K562 (cell line): ENCODE measurements at regions not wholly inside any gene's neighbourhood (a gene's known extent, or its start where the extent isn't known, plus 50 kb on each side); places are given as distances from the start of the nearest gene placed in this dataset.

ENCODE experiments used
- ATAC-seq: fragments of 200-7000 bp; cut with Tn5 transposase; 3 replicates; pipeline ENCODE4 v1.9.1; 2020; ENCODE audit warnings: moderate library complexity
- BruUV-seq: library from RNA; stranded (reverse); fragments of 400-500 nt; replicated peaks from 2 replicates; lab custom pipeline; 2021; lab: Mats Ljungman, UMichigan
- CTCF ChIA-PET: fragments of 300-600 bp; formaldehyde crosslinking; extraction: SDS; loops from one replicate; lab custom pipeline; 2021; ENCODE audit warnings: low intra/inter-chr PET ratio; lab: Yijun Ruan, JAX
- POLR2A ChIA-PET: fragments of 300-600, 350-650 bp; sonication (Branson Sonifier 250); formaldehyde crosslinking; extraction: SDS; loops from one replicate; lab custom pipeline; 2021; ENCODE audit warnings: antibody characterized with exemption, inconsistent platforms; lab: Yijun Ruan, JAX
- DNase-seq, 4 experiments: peaks; one replicate each; pipeline versions ENCODE4 v3.0.0 to v3.0.0-alpha.2; 2011 to 2018; ENCODE audit warnings: low spot score in 3 of 4, mixed read lengths in 3 of 4; ENCODE audit errors: extremely low read depth in 1 of 4
- FAIRE-seq: peaks from 2 replicates; lab custom pipeline; 2011; peaks lifted over from hg19 to GRCh38; lab: Jason Lieb, UNC
- H2AFZ ChIP-seq: 2 replicates; pipeline ENCODE4 v1.6.0; 2011; ENCODE audit warnings: low read depth, low read length, control low read depth, inconsistent platforms
- H3K27ac ChIP-seq: fragments of 200-600 bp; 3 replicates; pipeline ENCODE4 v1.8.0; 2011; ENCODE audit warnings: low read depth, mild to moderate bottlenecking, control low read depth, inconsistent platforms, low read length, moderate library complexity, mixed read lengths; ENCODE audit errors: extremely low read depth
- H3K27me3 ChIP-seq, 2 experiments: fragments of 300-600 bp in 1 of 2; 2 replicates in 1 of 2; 3 replicates in 1 of 2; pipeline versions ENCODE4 v1.6.0 to v1.8.0; 2011; ENCODE audit warnings: inconsistent platforms in 2 of 2, low read length in 2 of 2, mild to moderate bottlenecking in 1 of 2, mixed read lengths in 1 of 2, moderate library complexity in 1 of 2; ENCODE audit not compliant: control insufficient read depth in 2 of 2, insufficient read depth in 2 of 2
- H3K36me3 ChIP-seq: fragments of 300-600 bp; 3 replicates; pipeline ENCODE4 v1.8.0; 2011; ENCODE audit warnings: mild to moderate bottlenecking, low read length, inconsistent platforms; ENCODE audit not compliant: control insufficient read depth, insufficient read depth
- H3K4me1 ChIP-seq, 2 experiments: fragments of 200-600 bp in 1 of 2; replicated peaks in 1 of 2; 2 replicates in 1 of 2; 3 replicates in 1 of 2; pipeline versions ENCODE4 v1.5.1 to v1.8.0; 2011; ENCODE audit warnings: inconsistent platforms in 2 of 2, low read length in 2 of 2, mild to moderate bottlenecking in 1 of 2, mixed read lengths in 1 of 2, moderate library complexity in 1 of 2; ENCODE audit not compliant: control insufficient read depth in 2 of 2, insufficient read depth in 2 of 2
- H3K4me2 ChIP-seq: 2 replicates; pipeline ENCODE4 v1.6.1; 2011; ENCODE audit warnings: low read length, control low read depth, inconsistent platforms, mixed read lengths; ENCODE audit not compliant: insufficient read depth
- H3K4me3 ChIP-seq: fragments of 200-600 bp; sonication (generic), shearing (Covaris generic); 2 replicates; pipeline ENCODE4 v1.5.1; 2016; ENCODE audit warnings: control low read depth, inconsistent platforms
- H3K79me2 ChIP-seq: fragments of 200-600 bp; 3 replicates; pipeline ENCODE4 v1.8.0; 2011; ENCODE audit warnings: low read length, inconsistent platforms; ENCODE audit not compliant: control insufficient read depth, insufficient read depth
- H3K9ac ChIP-seq, 2 experiments: 2 replicates each; pipeline versions ENCODE4 v1.6.0 to v1.6.1; 2011; ENCODE audit warnings: low read depth in 2 of 2, low read length in 2 of 2, control low read depth in 1 of 2, inconsistent platforms in 1 of 2, mild to moderate bottlenecking in 1 of 2, mixed read lengths in 1 of 2; ENCODE audit not compliant: insufficient read depth in 1 of 2
- H3K9me1 ChIP-seq: one replicate; pipeline ENCODE4 v1.6.0; 2011; ENCODE audit warnings: inconsistent platforms, mild to moderate bottlenecking, low read length, moderate library complexity; ENCODE audit not compliant: control insufficient read depth, insufficient read depth
- H3K9me3 ChIP-seq: replicated peaks from 2 replicates; pipeline ENCODE4 v1.5.1; 2011; ENCODE audit warnings: low read depth, low read length, inconsistent platforms; ENCODE audit not compliant: control insufficient read depth, insufficient read depth
- H4K20me1 ChIP-seq: replicated peaks from 2 replicates; pipeline ENCODE4 v1.6.1; 2011; ENCODE audit warnings: low read length, inconsistent platforms, mixed read lengths; ENCODE audit not compliant: control insufficient read depth, insufficient read depth
- BDP1 ChIP-seq: IDR thresholded peaks from 3 replicates; pipeline ENCODE4 v1.6.1; 2011; ENCODE audit not compliant: insufficient read length, insufficient read depth
- ETV1 ChIP-seq: fragments of 450-650 bp; conservative IDR thresholded peaks from 2 replicates; pipeline ENCODE4 v1.6.1; 2016; ENCODE audit warnings: missing genetic modification characterization, control low read depth, low read depth, missing compliant biosample characterization
- FOSL1 ChIP-seq: fragments of 200-800 bp; sonication (Bioruptor generic); conservative IDR thresholded peaks from 2 replicates; pipeline ENCODE4 v1.6.1; 2016; ENCODE audit warnings: missing genetic modification characterization, missing compliant biosample characterization
- HDAC1 ChIP-seq, 2 experiments: fragments of 450-650 bp; IDR thresholded peaks; 2 replicates each; pipeline ENCODE4 v1.6.1; 2016 to 2017; ENCODE audit warnings: inconsistent platforms in 1 of 2, mild to moderate bottlenecking in 1 of 2, moderate library complexity in 1 of 2
- NUFIP1 ChIP-seq: fragments of 450-650 bp; IDR thresholded peaks from 2 replicates; pipeline ENCODE4 v1.6.1; 2018; ENCODE audit not compliant: partially characterized antibody
- PHB ChIP-seq: fragments of 250-450 bp; sonication (Bioruptor Pico); IDR thresholded peaks from 2 replicates; pipeline ENCODE4 v1.5.0; 2021
- POLR2B ChIP-seq: fragments of 450-650 bp; IDR thresholded peaks from 2 replicates; pipeline ENCODE4 v1.6.1; 2018; ENCODE audit warnings: low read depth; ENCODE audit not compliant: partially characterized antibody
- RBM15 ChIP-seq: fragments of 200-400 bp; formaldehyde crosslinking; IDR thresholded peaks from 2 replicates; pipeline ENCODE4 v1.6.1; 2018; ENCODE audit warnings: mild to moderate bottlenecking, low read length, moderate library complexity; ENCODE audit not compliant: insufficient read depth
- RBM17 ChIP-seq: fragments of 200-400 bp; formaldehyde crosslinking; IDR thresholded peaks from 2 replicates; pipeline ENCODE4 v1.6.1; 2017; ENCODE audit warnings: low read depth, mild to moderate bottlenecking, low read length, borderline replicate concordance
- YBX1 ChIP-seq: fragments of 450-650 bp; IDR thresholded peaks from 2 replicates; pipeline ENCODE4 v1.7.1; 2016; ENCODE audit warnings: mild to moderate bottlenecking
- ZNF165 ChIP-seq: fragments of 250-450 bp; sonication (Bioruptor Pico); IDR thresholded peaks from 2 replicates; pipeline ENCODE4 v1.4.0; 2020; ENCODE audit warnings: borderline replicate concordance
- ZNF444 ChIP-seq: fragments of 250-450 bp; sonication (Bioruptor Pico); IDR thresholded peaks from 2 replicates; pipeline ENCODE4 v1.4.0; 2020; ENCODE audit warnings: mild to moderate bottlenecking, moderate library complexity
- WGBS: fragments of 100-300 bp; shearing (Covaris generic); methylation state at CpG from one replicate; pipeline ENCODE4 v1.1.6; 2016; ENCODE audit warnings: low coverage, mixed read lengths; ENCODE audit not compliant: insufficient coverage; ENCODE audit errors: missing lambda C conversion rate; 5-methylcytosine and 5-hydroxymethylcytosine counted together
- in situ Hi-C: fragments of 300-500 bp; cut with MboI; formaldehyde crosslinking; loops from 4 replicates; pipeline ENCODE4 v1.15.0; 2018; ENCODE audit warnings: inconsistent platforms, mixed read lengths
- intact Hi-C: fragments of 100-400 bp; cut with micrococcal nuclease; formaldehyde crosslinking; loops from 2 replicates; pipeline ENCODE4 v1.14.2; 2022
- TF ChIP-seq, protein P1 (sequence below): sonication (generic); formaldehyde crosslinking; IDR thresholded peaks from 2 replicates; pipeline ENCODE4 v1.4.0; 2020; ENCODE audit warnings: mild to moderate bottlenecking, missing genetic modification reagents

DNA sequence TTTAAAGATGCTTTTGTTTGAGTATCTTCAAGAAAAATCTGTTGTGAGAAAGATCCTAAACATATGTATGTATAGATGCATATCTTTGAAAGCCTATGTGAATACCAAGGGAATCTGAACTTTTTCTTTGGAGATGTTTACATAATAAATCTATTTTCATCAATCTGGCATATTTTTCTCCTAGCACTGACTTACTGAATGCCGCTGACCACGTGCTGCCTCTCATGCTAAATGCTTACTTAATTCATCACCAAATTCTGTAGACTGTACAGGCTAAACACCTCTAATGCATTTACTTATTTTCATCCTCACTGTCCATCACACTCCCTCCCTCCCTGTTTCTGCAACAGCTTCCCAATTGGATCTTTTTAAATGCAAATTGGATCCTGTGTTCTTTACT lies 566.2 kb upstream of the WWC1 start:
- no peaks in the 10 kb centered on the region for H3K36me3 ChIP-seq
- ChIA-PET CTCF (no interaction called here), POLR2A (no interaction called here)
- H3K27me3 ChIP-seq, result no peaks in the 10 kb centered on the region
- FAIRE-seq, result no peak
- H3K4me2 ChIP-seq, result no peak overlapping the region
- H3K79me2 ChIP-seq, result no peaks in the 10 kb centered on the region
- no peaks in the 10 kb centered on the region for H4K20me1 ChIP-seq
- no peaks in the 10 kb centered on the region for H3K4me1 ChIP-seq
- H3K9me1 ChIP-seq, result no peaks in the 10 kb centered on the region
- no TSS peak for BruUV-seq
- no peak overlapping the region for H3K27ac ChIP-seq
- no peaks in the 10 kb centered on the region for H3K9me3 ChIP-seq
- no peak for DNase-seq
- TF ChIP-seq PHB (no peak), ETV1 (tag) (no peak), RBM15 (no peak), RBM17 (no peak), FOSL1 (tag) (no peak), ZNF165 (no peak), BDP1 (no peak), NUFIP1 (no peak), ZNF444 (CRISPR knock-in tag) (no peak), HDAC1 (IDR thresholded peaks at IDR 0.05) (no peak), POLR2B (no peak), YBX1 (no peak)
- TF ChIP-seq, protein P1, sequence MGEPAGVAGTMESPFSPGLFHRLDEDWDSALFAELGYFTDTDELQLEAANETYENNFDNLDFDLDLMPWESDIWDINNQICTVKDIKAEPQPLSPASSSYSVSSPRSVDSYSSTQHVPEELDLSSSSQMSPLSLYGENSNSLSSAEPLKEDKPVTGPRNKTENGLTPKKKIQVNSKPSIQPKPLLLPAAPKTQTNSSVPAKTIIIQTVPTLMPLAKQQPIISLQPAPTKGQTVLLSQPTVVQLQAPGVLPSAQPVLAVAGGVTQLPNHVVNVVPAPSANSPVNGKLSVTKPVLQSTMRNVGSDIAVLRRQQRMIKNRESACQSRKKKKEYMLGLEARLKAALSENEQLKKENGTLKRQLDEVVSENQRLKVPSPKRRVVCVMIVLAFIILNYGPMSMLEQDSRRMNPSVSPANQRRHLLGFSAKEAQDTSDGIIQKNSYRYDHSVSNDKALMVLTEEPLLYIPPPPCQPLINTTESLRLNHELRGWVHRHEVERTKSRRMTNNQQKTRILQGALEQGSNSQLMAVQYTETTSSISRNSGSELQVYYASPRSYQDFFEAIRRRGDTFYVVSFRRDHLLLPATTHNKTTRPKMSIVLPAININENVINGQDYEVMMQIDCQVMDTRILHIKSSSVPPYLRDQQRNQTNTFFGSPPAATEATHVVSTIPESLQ (CRISPR knock-in tag), result no peak
- no peak overlapping the region for H2AFZ ChIP-seq
- H3K9ac ChIP-seq, result no peak overlapping the region
- 0% methylated on average over 2 of the region's 2 CpGs for WGBS
- in situ Hi-C loops, result loop anchor here (10.0 kb wide), 1 partner anchor 500 kb away; no protein-coding TSS in a partner anchor
- intact Hi-C loops, result loop anchor here (10.0 kb wide), 1 partner anchor 320 kb away; no protein-coding TSS in a partner anchor
- ATAC-seq, result no peak
- H3K4me3 ChIP-seq, result no peak overlapping the region
